IMR-90 (cell line): ENCODE measurements at regions not wholly inside any gene's neighbourhood (a gene's known extent, or its start where the extent isn't known, plus 50 kb on each side); places are given as distances from the start of the nearest gene placed in this dataset.

Experiments used
- ATAC-seq: fragments of 200-7000 bp; cut with Tn5 transposase; 2 replicates; pipeline ENCODE4 v1.9.1; 2020; ENCODE audit warnings: low read depth, mild to moderate bottlenecking, moderate library complexity
- BruUV-seq: library from RNA; stranded (reverse); fragments of 400-500 nt; replicated peaks from 2 replicates; lab custom pipeline; 2021; lab: Mats Ljungman, UMichigan
- CTCF ChIA-PET: fragments of 300-600 bp; formaldehyde crosslinking; extraction: SDS; loops from one replicate; lab custom pipeline; 2021; ENCODE audit warnings: antibody characterized with exemption; lab: Yijun Ruan, JAX
- POLR2A ChIA-PET: fragments of 300-600 bp; sonication (Branson Sonifier 250); formaldehyde crosslinking; loops from one replicate; lab custom pipeline; 2022; ENCODE audit warnings: antibody characterized with exemption; ENCODE audit not compliant: unreplicated experiment; lab: Charles Lee
- DNase-seq: peaks from one replicate; pipeline ENCODE4 v3.0.0; 2013
- H2AFZ ChIP-seq: replicated peaks from 2 replicates; pipeline ENCODE3; 2013; ENCODE audit warnings: low read length, mild to moderate bottlenecking; ENCODE audit not compliant: poor library complexity
- H2AK5ac ChIP-seq: 2 replicates; pipeline ENCODE4 v1.6.1; 2013; ENCODE audit warnings: low read depth, low read length, inconsistent platforms
- H2AK9ac ChIP-seq: replicated peaks from 2 replicates; pipeline ENCODE3; 2013; ENCODE audit warnings: mild to moderate bottlenecking, low read depth, low read length, moderate library complexity; ENCODE audit not compliant: poor library complexity
- H2BK120ac ChIP-seq: 2 replicates; pipeline ENCODE4 v1.6.1; 2013; ENCODE audit warnings: low read depth, low read length, inconsistent platforms
- H2BK15ac ChIP-seq: 3 replicates; pipeline ENCODE4 v1.6.1; 2013; ENCODE audit warnings: low read depth, low read length, inconsistent platforms
- H2BK20ac ChIP-seq: 2 replicates; pipeline ENCODE4 v1.6.1; 2013; ENCODE audit warnings: low read depth, mild to moderate bottlenecking, inconsistent platforms, low read length, moderate library complexity
- H2BK5ac ChIP-seq: 2 replicates; pipeline ENCODE4 v1.6.1; 2013; ENCODE audit warnings: mild to moderate bottlenecking, low read depth, low read length, inconsistent platforms; ENCODE audit not compliant: poor library complexity, severe bottlenecking
- H3K14ac ChIP-seq: replicated peaks from 2 replicates; pipeline ENCODE4 v1.6.1; 2013; ENCODE audit warnings: low read depth, low read length, inconsistent platforms
- H3K18ac ChIP-seq: 2 replicates; pipeline ENCODE4 v1.6.1; 2013; ENCODE audit warnings: low read depth, low read length, control low read depth
- H3K23ac ChIP-seq: 2 replicates; pipeline ENCODE4 v1.6.1; 2013; ENCODE audit warnings: low read depth, low read length, inconsistent platforms
- H3K27ac ChIP-seq: 2 replicates; pipeline ENCODE4 v1.5.1; 2013; ENCODE audit warnings: mild to moderate bottlenecking, control low read depth, low read length; ENCODE audit not compliant: insufficient read depth
- H3K27me3 ChIP-seq: 2 replicates; pipeline ENCODE4 v1.6.1; 2013; ENCODE audit warnings: low read length; ENCODE audit not compliant: control insufficient read depth, insufficient read depth
- H3K36me3 ChIP-seq: 2 replicates; pipeline ENCODE4 v1.6.1; 2013; ENCODE audit warnings: low read length, mixed read lengths; ENCODE audit not compliant: control insufficient read depth, insufficient read depth
- H3K4ac ChIP-seq: 2 replicates; pipeline ENCODE4 v1.6.1; 2013; ENCODE audit warnings: low read depth, low read length, inconsistent platforms
- H3K4me1 ChIP-seq: 2 replicates; pipeline ENCODE4 v1.6.1; 2013; ENCODE audit warnings: low read length, mixed read lengths; ENCODE audit not compliant: control insufficient read depth, insufficient read depth
- H3K4me2 ChIP-seq: 2 replicates; pipeline ENCODE4 v1.6.1; 2013; ENCODE audit warnings: low read depth, mild to moderate bottlenecking, control low read depth, low read length, moderate library complexity
- H3K4me3 ChIP-seq: 2 replicates; pipeline ENCODE4 v1.5.1; 2013; ENCODE audit warnings: low read depth, mild to moderate bottlenecking, control low read depth, low read length, moderate library complexity; ENCODE audit not compliant: insufficient read depth
- H3K56ac ChIP-seq: 2 replicates; pipeline ENCODE4 v1.6.1; 2013; ENCODE audit warnings: low read length, inconsistent platforms; ENCODE audit not compliant: insufficient read depth; ENCODE audit errors: extremely low read depth
- H3K79me1 ChIP-seq, 2 experiments: 2 replicates each; pipeline ENCODE4 v1.6.1; 2013; ENCODE audit warnings: low read length in 2 of 2, inconsistent platforms in 1 of 2, low read depth in 1 of 2
- H3K9ac ChIP-seq: 2 replicates; pipeline ENCODE4 v1.6.1; 2013; ENCODE audit warnings: low read depth, low read length, control low read depth
- H3K9me1 ChIP-seq: 2 replicates; pipeline ENCODE4 v1.6.1; 2013; ENCODE audit warnings: low read length, inconsistent platforms; ENCODE audit not compliant: insufficient read depth
- H3K9me3 ChIP-seq: 2 replicates; pipeline ENCODE4 v1.6.1; 2013; ENCODE audit warnings: low read length; ENCODE audit not compliant: control insufficient read depth, insufficient read depth
- H4K20me1 ChIP-seq: 2 replicates; pipeline ENCODE4 v1.6.1; 2013; ENCODE audit warnings: low read length, inconsistent platforms; ENCODE audit not compliant: insufficient read depth
- H4K5ac ChIP-seq: 2 replicates; pipeline ENCODE4 v1.6.1; 2013; ENCODE audit warnings: mild to moderate bottlenecking, low read depth, low read length, control low read depth
- H4K8ac ChIP-seq, 2 experiments: 2 replicates each; pipeline ENCODE4 v1.6.1; 2013; ENCODE audit warnings: low read depth in 2 of 2, low read length in 2 of 2, control low read depth in 1 of 2, inconsistent platforms in 1 of 2
- H4K91ac ChIP-seq: 2 replicates; pipeline ENCODE4 v1.6.1; 2013; ENCODE audit warnings: low read depth, low read length, inconsistent platforms; ENCODE audit not compliant: insufficient read depth
- FOS ChIP-seq: fragments of 150-350 bp; IDR thresholded peaks from 2 replicates; pipeline ENCODE4 v1.6.1; 2016; ENCODE audit warnings: low read depth, low read length
- NFE2L2 ChIP-seq: fragments of 150-350 bp; IDR thresholded peaks from 2 replicates; pipeline ENCODE4 v1.6.1; 2016; ENCODE audit warnings: low read depth, mild to moderate bottlenecking, low read length
- WGBS, 2 experiments: methylation state at CpG; one replicate each; pipeline versions ENCODE4 v1.1.5 to v1.1.7; 2013; ENCODE audit warnings: missing lambda C conversion rate in 2 of 2; ENCODE audit not compliant: insufficient read length in 1 of 2; ENCODE audit errors: extremely low coverage in 2 of 2; 5-methylcytosine and 5-hydroxymethylcytosine counted together
- dilution Hi-C: fragments of 300-500 bp; cut with HindIII; formaldehyde crosslinking; loops from one replicate; pipeline ENCODE4 v1.14.3; 2018; ENCODE audit warnings: low sequenced_read_pairs; ENCODE audit not compliant: unreplicated experiment
- in situ Hi-C: fragments of 300-500 bp; cut with MboI; formaldehyde crosslinking; loops from 3 replicates; pipeline ENCODE4 v1.14.3; 2019; ENCODE audit warnings: low sequenced_read_pairs, inconsistent platforms, mixed read lengths
- intact Hi-C: fragments of 100-400 bp; cut with micrococcal nuclease; formaldehyde crosslinking; loops from 2 replicates; pipeline ENCODE4 v1.10.0; 2022

DNA sequence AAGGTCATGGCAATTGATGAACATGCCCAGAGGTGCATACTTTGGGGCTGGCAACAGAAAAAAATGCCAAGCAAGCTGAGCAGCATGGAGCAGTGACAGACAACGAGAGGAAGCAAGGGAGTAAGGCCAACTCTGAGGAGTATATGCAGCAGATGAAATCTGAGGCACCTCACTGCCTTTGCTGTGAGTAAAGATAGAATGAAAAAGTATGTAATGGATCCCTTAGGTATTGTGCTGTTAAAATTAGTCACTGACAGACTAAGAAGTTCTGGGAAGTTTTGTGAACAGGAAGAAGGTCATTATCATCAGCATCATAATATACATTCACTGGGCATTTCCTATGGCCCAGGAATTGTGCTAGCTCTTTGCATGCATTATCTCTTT lies 269.9 kb downstream of the DUSP6 start:
- BruUV-seq = no TSS peak
- H2AK9ac ChIP-seq = no peak overlapping the region
- no peak overlapping the region for H2BK20ac ChIP-seq
- ChIA-PET POLR2A (no interaction called here), CTCF (no interaction called here)
- H3K18ac ChIP-seq = peak overlapping the region; percentile 2; the same call in 1 of the 2 replicates
- H3K23ac ChIP-seq = no peak overlapping the region; the same call in 1 of the 2 replicates
- H3K9ac ChIP-seq = no peak overlapping the region
- H3K27ac ChIP-seq = no peak overlapping the region
- H4K8ac ChIP-seq = no peak overlapping the region
- no peak overlapping the region for H2BK5ac ChIP-seq
- H2AK5ac ChIP-seq = 0 out of 2 replicates have a peak overlapping the region, but pooled peaks have one; percentile 40
- H2AFZ ChIP-seq = peak overlapping the region; percentile 26
- no peak overlapping the region for H4K5ac ChIP-seq
- no peak overlapping the region for H3K4ac ChIP-seq
- H3K14ac ChIP-seq = 0 out of 2 replicates have a peak overlapping the region, but pooled peaks have one; percentile 17
- no peak overlapping the region for H3K4me3 ChIP-seq
- DNase-seq (peak; percentile 48), ATAC-seq (no peak; the same call in 1 of the 2 replicates)
- no peak overlapping the region for H4K91ac ChIP-seq
- intact Hi-C loops = no loop called here
- no peaks in the 10 kb centered on the region for H3K27me3 ChIP-seq
- in situ Hi-C loops = no loop called here
- H3K4me1 ChIP-seq = peaks cover 4% of the 10 kb centered on the region
- 0 out of 3 replicates have a peak overlapping the region, but pooled peaks have one; percentile 1 for H2BK15ac ChIP-seq
- H3K9me1 ChIP-seq = no peaks in the 10 kb centered on the region
- H2BK120ac ChIP-seq = no peak overlapping the region
- dilution Hi-C loops = no loop called here
- no peak overlapping the region for H3K4me2 ChIP-seq
- H4K20me1 ChIP-seq = no peaks in the 10 kb centered on the region
- H3K9me3 ChIP-seq = no peaks in the 10 kb centered on the region
- H3K79me1 ChIP-seq = no peaks in the 10 kb centered on the region
- TF ChIP-seq FOS (no peak), NFE2L2 (no peak)
- no peaks in the 10 kb centered on the region for H3K36me3 ChIP-seq
- no CpG with 5 or more reads among the region's 1 CpG for WGBS, 2 experiments
- no peak overlapping the region for H3K56ac ChIP-seq
